ENCODE measurements at regions not wholly inside any gene's neighbourhood (a gene's known extent, or its start where the extent isn't known, plus 50 kb on each side); places are given as distances from the start of the nearest gene placed in this dataset.
"Not testable (repeated sequence)": the region's sequence is repeated elsewhere in the genome, so short reads cannot be mapped to it uniquely, and the experiment has no call there.

GRCh38 chr13:70756088-70756487 is 647.8 kb upstream of the KLHL1 start:
- DNase-seq = no peak

- DNase-seq = no peak
Measured at GRCh38 chr13:70755456-70755855, 647.2 kb upstream of the KLHL1 start.

GRCh38 chr13:70747262-70747661 is 639.0 kb upstream of the KLHL1 start:
- no peak for DNase-seq

GRCh38 chr13:70746469-70746868 is 638.2 kb upstream of the KLHL1 start:
- not testable (repeated sequence) for DNase-seq

DNA sequence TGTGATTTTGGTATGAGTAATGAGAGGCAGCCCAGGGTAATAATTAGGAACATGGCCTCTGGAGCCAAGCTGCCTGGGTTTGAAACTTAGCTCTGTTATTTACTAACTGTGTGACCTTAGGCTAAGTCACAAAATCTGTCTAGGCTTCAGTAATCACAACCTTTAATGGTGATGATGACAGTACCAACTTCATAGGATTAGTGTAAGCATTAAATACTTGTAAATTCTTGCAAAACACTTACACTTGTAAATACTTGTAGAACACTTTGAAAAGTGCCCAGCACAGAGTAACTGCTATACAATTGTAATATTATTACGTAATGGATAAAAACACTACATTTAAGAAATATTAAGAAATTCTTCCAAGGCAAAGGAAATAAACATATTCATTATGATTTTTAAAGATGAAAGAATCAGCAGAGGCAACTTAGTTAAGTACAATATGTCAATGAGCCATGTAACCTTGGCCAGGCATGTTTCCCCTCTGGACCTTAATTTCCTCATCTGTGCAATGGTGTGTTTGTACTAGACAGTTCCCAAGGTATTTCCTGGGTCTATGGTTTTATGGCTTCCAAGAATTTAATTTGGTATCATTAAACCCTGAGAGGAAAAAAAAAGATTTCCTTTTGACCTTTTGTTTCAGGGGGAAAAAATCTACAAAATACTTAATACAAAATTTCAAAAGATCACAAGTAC is 628.5 kb upstream of the KLHL1 start:
- DNase-seq = no peak

DNA sequence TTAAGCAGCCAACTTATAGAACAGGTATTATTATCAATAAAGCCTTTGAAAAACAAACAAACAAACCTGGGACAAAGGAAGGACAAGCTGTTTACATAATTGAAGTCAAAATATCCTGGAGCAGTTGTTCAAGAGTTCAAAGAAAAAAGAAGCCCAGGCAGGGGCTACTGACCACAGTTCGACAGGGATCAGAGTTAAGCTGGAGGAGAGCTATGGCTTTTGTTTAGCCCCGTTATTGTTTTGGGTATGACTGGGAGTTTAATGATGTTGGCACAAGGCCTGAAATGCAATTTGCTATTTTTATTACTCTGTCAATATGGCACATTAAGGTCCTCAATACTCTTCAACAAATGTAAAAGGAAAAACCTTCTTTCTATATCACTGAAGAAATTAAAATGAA is 624.4 kb upstream of the KLHL1 start:
- DNase-seq = no peak

DNA sequence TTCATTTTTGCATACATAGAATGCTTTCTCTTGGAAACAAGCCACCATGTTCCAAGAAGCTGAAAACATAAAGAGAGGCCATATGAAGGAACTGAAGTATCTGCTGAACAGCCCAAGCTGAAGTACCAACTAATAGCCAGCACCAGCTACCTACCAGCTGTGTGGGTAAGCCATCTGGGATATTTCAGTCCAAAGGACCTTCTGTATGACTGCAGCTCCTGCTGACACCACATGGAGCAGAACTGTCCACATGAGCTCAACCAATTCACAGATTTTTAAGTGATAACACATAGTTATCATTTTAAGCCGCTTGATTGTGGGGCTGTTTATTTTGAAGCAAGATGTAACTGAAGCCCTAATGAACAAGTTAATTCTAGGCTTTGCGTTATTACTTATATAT is 621.1 kb upstream of the KLHL1 start:
- no peak for DNase-seq

- DNase-seq = no peak
Measured at GRCh38 chr13:70723732-70724131, 615.5 kb upstream of the KLHL1 start.

DNA sequence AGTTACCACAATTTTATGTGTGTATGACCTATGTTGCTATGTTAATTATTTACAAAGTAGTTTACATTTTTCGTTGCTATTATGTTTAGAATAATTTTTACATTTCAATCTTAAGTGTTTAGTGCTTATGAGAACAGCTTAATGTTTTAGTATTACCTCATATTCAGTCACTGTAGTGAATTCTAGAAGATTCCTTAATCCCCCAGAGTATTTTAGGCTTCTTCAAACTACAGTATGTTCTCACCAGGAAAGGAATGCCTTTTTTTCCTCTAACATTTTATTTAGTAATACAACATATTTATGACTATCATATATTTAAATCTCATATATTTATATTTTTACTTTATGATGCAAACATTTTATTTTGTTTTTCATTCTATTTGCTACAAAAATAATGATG is 612.1 kb upstream of the KLHL1 start:
- DNase-seq = no peak

DNA sequence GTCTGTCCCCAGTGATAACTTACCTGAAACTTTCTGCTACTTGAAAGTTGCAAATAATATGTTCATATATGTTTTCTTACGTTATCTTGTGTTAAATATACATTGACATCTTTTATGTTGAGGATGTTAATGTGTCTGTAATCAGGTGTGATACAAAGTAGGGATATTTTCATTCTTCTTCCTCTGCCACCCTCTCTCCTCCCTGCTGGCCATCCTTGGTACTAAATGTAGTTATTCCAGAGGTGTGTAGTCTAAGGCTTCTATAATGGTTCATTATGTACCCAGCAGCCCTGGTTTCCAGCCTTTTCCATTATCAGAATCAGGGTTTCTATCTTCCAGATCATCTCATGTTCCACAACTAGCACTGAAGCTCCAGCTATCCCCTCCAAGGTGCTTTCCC is 606.7 kb upstream of the KLHL1 start:
- DNase-seq = no peak

DNA sequence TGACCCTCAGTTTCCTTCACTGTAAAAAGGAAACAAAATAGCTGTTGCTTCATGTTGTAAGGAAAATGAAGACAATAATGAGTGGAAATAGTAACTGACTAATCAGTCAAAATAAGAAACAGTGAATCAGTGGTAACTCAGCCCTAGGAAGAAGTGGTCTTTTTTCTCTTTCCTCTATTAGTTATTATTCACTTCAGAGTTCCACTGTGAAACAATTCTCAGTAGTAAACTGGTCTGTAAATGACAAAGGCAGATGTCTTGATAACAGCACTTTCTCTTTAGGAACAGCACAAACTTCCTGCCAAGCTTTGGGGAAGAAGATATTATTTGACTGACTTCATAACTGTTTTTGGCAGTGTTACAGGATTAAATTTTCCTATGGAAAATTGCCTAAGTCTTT is 600.5 kb upstream of the KLHL1 start:
- DNase-seq = no peak

- DNase-seq = no peak
Measured at GRCh38 chr13:70703755-70704154, 595.5 kb upstream of the KLHL1 start.

DNA sequence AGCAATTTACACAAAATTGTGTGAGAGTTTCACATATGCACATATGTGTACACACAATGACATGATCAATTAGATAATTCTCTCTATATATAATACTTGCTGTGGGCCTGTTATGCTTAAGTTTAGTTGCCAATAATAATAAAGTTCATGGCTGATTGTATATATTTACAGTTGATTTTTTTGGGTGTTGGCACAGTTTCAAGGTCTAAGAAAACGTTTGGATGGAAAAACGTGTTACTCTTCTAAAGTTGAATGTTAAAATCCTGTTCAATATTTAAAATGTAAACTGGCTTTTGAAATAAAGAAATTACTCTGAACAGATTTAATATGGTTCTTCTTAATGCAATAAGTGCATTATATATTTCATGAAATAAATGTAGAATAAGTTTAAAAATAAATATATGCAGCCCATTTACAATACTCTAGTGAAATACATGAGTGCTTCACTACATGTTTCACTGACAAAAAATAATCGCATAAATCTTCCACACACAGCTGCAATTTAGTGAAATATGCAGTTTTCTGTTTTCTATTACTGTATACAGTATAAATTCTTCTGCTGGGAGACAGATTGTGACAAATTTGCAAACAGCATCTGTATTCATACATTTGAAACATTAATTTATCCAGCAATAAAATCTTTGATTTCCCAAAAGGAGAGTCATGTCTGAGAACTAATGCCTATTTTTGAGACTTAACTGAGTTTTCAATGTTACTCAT is 586.9 kb upstream of the KLHL1 start:
- DNase-seq = no peak

DNA sequence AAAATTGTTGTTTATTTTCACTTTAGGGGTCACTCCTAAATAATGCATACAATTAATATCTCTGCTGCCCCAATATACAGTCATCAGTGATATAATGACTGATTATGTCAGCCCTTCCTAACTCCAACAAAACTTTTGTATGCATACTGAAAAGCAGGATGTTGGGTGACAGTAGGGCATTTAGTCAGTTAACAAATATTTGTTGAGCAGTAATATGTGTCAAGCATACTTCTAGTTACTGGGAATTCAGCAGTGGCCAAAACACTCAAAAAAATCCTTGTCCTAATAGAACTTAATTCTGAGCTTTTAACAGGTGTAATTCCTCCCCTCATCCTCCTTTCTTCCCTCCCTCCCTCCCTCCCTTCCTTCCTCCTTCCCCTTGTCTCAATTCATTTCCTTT is 560.7 kb upstream of the KLHL1 start:
- no peak for DNase-seq

DNA sequence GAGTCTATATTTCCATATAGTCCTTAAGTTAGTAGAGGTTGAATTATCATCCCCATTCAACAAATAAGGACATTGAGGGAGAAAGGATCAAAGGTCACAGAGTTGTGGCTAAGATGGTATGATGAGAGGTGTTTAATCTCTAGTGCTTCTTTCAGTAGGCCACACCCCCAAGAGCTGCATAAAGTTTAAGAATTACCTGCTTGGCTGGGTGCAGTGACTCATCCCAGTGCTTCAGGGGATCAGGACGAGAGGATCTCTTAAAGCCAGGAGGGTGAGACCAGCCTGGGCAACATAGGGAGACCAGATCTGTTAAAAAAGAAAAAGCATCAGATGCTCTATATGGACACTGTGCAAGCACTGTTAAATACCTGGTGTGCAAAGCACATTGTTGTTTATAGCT is 560.0 kb upstream of the KLHL1 start:
- no peak for DNase-seq

- no peak for DNase-seq
Measured at GRCh38 chr13:70666883-70667556, 558.8 kb upstream of the KLHL1 start.

GRCh38 chr13:70662231-70662940 is 554.1 kb upstream of the KLHL1 start:
- DNase-seq = no peak

GRCh38 chr13:70644052-70644451 is 535.8 kb upstream of the KLHL1 start:
- no peak for DNase-seq

DNA sequence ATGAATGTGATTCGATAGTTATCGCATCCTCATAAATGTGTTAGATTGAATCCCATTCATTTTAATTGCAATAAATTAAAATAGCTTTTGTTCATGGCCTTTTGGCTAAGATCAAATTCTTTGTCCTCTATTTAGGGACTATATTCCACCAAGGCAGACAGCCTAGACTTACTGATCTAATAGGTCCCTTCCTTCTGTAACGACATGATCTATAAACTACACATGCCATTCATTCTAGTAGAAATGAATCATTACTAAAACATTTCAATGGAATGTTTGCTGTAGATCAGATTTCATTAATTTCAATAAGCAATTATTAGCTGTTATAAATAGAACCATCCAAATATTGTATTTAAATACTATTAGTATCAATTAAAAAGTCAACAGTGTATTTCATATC is 526.6 kb upstream of the KLHL1 start:
- DNase-seq = no peak

- no peak for DNase-seq
Measured at GRCh38 chr13:70630247-70630646, 522.0 kb upstream of the KLHL1 start.

DNA sequence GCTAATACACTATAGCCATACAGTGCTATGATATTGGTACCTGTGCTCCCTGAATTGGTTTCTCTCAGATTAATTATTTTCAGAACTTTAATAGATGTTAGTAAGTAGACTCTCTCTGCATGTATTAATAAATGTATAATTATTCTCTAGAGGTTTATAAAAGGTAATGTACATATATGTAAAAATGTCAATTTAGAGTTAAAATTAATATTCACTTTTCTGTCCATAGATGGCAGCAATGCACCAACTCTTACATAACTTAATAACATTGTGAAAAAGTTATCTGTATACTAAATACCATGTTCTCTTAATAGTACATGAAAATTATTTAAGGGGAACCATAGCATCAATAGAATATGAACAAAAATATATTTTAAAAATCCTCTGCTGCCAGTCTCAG is 515.0 kb upstream of the KLHL1 start:
- no peak for DNase-seq

DNA sequence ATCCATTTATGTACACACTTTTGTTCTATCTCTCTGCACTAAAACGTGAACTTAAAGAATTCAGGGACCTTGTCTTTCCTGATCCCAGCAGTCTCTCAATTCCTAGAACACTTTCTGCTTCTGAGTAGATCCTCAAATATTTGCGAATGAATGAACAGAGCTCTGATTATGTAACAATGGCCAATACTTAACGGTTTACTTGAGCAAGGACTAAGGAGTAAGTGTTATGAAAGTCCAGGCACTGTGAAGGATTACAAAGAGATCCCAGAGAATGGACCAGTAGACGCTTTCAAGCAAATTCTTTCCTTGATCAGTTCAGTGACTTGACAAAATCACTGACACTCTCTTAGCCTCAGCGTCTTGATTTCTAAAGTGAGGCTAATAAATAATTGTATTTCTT is 514.5 kb upstream of the KLHL1 start:
- DNase-seq = no peak

- DNase-seq = no peak
Measured at GRCh38 chr13:70619936-70620335, 511.7 kb upstream of the KLHL1 start.

GRCh38 chr13:70616847-70617246 is 508.6 kb upstream of the KLHL1 start:
- no peak for DNase-seq
